ENCODE measurements at regions not wholly inside any gene's neighbourhood (a gene's known extent, or its start where the extent isn't known, plus 50 kb on each side); places are given as distances from the start of the nearest gene placed in this dataset.

DNA sequence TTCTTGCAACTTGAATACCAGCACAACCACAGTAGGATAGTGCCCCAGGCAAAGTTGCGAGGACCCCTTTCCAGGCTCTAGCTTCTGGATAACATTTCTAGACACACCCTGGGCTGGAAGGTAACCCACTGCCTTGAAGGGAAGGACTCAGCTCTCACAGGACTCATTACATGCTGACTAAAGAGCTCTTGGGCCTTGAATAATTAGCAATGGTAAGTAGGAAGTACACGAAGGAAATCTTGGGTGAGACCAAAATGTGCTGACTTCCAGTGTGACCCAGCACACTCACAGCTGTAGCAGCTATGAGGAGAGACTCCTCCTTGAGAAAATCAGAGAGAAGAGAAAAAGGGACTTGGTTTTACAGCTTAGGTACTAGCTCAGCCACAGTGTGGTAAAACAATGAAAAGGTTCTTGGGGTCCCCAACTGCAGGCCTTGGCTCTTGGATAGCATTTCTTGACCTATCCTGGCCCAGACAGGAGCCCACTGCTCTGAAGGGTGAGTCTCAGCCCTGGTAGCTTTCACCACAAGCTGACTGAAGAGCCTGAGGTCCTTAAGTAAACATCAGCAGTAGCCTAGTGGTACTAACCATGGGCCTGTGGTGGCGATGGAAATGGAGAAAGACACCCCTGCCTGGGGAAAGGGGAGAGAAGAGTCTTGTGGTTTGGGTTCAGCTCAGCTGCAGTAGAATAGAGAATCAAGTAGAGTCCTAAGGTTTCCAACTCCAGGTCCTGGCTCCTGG, 621.7 kb downstream of the SEMA5A start:
- TF ChIP-seq, protein P1, sequence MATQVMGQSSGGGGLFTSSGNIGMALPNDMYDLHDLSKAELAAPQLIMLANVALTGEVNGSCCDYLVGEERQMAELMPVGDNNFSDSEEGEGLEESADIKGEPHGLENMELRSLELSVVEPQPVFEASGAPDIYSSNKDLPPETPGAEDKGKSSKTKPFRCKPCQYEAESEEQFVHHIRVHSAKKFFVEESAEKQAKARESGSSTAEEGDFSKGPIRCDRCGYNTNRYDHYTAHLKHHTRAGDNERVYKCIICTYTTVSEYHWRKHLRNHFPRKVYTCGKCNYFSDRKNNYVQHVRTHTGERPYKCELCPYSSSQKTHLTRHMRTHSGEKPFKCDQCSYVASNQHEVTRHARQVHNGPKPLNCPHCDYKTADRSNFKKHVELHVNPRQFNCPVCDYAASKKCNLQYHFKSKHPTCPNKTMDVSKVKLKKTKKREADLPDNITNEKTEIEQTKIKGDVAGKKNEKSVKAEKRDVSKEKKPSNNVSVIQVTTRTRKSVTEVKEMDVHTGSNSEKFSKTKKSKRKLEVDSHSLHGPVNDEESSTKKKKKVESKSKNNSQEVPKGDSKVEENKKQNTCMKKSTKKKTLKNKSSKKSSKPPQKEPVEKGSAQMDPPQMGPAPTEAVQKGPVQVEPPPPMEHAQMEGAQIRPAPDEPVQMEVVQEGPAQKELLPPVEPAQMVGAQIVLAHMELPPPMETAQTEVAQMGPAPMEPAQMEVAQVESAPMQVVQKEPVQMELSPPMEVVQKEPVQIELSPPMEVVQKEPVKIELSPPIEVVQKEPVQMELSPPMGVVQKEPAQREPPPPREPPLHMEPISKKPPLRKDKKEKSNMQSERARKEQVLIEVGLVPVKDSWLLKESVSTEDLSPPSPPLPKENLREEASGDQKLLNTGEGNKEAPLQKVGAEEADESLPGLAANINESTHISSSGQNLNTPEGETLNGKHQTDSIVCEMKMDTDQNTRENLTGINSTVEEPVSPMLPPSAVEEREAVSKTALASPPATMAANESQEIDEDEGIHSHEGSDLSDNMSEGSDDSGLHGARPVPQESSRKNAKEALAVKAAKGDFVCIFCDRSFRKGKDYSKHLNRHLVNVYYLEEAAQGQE (IDR thresholded peaks at IDR 0.05; ENCODE audit: low read depth, low read length), result no peak
- TF ChIP-seq, protein P2, sequence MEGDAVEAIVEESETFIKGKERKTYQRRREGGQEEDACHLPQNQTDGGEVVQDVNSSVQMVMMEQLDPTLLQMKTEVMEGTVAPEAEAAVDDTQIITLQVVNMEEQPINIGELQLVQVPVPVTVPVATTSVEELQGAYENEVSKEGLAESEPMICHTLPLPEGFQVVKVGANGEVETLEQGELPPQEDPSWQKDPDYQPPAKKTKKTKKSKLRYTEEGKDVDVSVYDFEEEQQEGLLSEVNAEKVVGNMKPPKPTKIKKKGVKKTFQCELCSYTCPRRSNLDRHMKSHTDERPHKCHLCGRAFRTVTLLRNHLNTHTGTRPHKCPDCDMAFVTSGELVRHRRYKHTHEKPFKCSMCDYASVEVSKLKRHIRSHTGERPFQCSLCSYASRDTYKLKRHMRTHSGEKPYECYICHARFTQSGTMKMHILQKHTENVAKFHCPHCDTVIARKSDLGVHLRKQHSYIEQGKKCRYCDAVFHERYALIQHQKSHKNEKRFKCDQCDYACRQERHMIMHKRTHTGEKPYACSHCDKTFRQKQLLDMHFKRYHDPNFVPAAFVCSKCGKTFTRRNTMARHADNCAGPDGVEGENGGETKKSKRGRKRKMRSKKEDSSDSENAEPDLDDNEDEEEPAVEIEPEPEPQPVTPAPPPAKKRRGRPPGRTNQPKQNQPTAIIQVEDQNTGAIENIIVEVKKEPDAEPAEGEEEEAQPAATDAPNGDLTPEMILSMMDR (IDR thresholded peaks at IDR 0.05), result no peak
- TF ChIP-seq, protein P3, sequence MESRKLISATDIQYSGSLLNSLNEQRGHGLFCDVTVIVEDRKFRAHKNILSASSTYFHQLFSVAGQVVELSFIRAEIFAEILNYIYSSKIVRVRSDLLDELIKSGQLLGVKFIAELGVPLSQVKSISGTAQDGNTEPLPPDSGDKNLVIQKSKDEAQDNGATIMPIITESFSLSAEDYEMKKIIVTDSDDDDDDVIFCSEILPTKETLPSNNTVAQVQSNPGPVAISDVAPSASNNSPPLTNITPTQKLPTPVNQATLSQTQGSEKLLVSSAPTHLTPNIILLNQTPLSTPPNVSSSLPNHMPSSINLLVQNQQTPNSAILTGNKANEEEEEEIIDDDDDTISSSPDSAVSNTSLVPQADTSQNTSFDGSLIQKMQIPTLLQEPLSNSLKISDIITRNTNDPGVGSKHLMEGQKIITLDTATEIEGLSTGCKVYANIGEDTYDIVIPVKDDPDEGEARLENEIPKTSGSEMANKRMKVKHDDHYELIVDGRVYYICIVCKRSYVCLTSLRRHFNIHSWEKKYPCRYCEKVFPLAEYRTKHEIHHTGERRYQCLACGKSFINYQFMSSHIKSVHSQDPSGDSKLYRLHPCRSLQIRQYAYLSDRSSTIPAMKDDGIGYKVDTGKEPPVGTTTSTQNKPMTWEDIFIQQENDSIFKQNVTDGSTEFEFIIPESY (IDR thresholded peaks at IDR 0.05; ENCODE audit: borderline replicate concordance, low read depth), result no peak
- no peak for TF ChIP-seq FOXJ3 (CRISPR knock-in tag; IDR thresholded peaks at IDR 0.05)
- TF ChIP-seq JUND (IDR thresholded peaks at IDR 0.05), result no peak
- no peak for TF ChIP-seq EP300 (IDR thresholded peaks at IDR 0.05; ENCODE audit: borderline replicate concordance in 1 of 2, low read depth in 1 of 2, low read length in 1 of 2)
- no peak for TF ChIP-seq EZH2phosphoT487 (IDR thresholded peaks at IDR 0.05; ENCODE audit: borderline replicate concordance, low read depth)
- TF ChIP-seq, protein P4, sequence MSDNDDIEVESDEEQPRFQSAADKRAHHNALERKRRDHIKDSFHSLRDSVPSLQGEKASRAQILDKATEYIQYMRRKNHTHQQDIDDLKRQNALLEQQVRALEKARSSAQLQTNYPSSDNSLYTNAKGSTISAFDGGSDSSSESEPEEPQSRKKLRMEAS (IDR thresholded peaks at IDR 0.05; ENCODE audit: low read depth), result no peak
- TF ChIP-seq, protein P5, sequence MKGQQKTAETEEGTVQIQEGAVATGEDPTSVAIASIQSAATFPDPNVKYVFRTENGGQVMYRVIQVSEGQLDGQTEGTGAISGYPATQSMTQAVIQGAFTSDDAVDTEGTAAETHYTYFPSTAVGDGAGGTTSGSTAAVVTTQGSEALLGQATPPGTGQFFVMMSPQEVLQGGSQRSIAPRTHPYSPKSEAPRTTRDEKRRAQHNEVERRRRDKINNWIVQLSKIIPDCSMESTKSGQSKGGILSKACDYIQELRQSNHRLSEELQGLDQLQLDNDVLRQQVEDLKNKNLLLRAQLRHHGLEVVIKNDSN (IDR thresholded peaks at IDR 0.05; ENCODE audit: borderline replicate concordance, low read depth), result no peak
- no peak for TF ChIP-seq TCF12 (IDR thresholded peaks at IDR 0.05)
- TF ChIP-seq NRF1 (IDR thresholded peaks at IDR 0.05; ENCODE audit: low read depth, low read length), result no peak
- no peak for TF ChIP-seq RFX5 (IDR thresholded peaks at IDR 0.05; ENCODE audit: low read length)
- no peak for TF ChIP-seq POLR2AphosphoS5 (IDR thresholded peaks at IDR 0.05; ENCODE audit: low read depth, low read length)

All from SK-N-SH (cell line).